Fibroblast of the aortic adventitia (primary cell): ENCODE measurements at regions not wholly inside any gene's neighbourhood (a gene's known extent, or its start where the extent isn't known, plus 50 kb on each side); places are given as distances from the start of the nearest gene placed in this dataset.
"Not testable (repeated sequence)": the region's sequence is repeated elsewhere in the genome, so short reads cannot be mapped to it uniquely, and the experiment has no call there.

Source experiments
- DNase-seq: peaks from one replicate; pipeline ENCODE4 v3.0.0-alpha.2; 2010; ENCODE audit warnings: low read depth
- H3K4me3 ChIP-seq: 2 replicates; pipeline ENCODE4 v1.5.1; 2011; ENCODE audit warnings: low read depth, mild to moderate bottlenecking, control low read depth, low read length, moderate library complexity
- TF ChIP-seq, protein P1 (sequence below): IDR thresholded peaks from 2 replicates; pipeline ENCODE4 v1.5.1; 2011; ENCODE audit warnings: mild to moderate bottlenecking, low read length, control low read depth, inconsistent platforms; ENCODE audit not compliant: insufficient read depth

DNA sequence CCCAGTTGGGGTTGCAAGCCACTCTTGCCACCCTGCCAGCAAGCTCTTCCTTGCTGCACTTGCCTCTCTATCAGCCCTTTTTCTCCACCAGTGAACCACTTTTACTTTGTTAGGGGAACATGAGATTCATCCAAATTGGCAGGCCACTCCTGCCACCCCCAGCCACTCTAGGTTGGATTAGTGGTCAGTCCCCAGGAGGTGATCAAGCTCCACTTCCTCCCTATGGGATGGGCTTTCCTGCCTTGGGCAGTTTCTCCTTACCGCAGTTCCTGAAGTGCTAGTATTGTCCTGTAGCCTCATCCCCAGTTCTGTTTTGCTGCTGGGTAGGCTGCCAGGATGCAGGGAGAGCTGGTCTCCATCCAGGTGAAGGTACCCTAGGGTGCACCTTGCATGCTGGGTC lies 104.5 kb downstream of the ALG10 start:
- no peak for DNase-seq
- no peak overlapping the region for H3K4me3 ChIP-seq
- TF ChIP-seq, protein P1, sequence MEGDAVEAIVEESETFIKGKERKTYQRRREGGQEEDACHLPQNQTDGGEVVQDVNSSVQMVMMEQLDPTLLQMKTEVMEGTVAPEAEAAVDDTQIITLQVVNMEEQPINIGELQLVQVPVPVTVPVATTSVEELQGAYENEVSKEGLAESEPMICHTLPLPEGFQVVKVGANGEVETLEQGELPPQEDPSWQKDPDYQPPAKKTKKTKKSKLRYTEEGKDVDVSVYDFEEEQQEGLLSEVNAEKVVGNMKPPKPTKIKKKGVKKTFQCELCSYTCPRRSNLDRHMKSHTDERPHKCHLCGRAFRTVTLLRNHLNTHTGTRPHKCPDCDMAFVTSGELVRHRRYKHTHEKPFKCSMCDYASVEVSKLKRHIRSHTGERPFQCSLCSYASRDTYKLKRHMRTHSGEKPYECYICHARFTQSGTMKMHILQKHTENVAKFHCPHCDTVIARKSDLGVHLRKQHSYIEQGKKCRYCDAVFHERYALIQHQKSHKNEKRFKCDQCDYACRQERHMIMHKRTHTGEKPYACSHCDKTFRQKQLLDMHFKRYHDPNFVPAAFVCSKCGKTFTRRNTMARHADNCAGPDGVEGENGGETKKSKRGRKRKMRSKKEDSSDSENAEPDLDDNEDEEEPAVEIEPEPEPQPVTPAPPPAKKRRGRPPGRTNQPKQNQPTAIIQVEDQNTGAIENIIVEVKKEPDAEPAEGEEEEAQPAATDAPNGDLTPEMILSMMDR: no peak

DNA sequence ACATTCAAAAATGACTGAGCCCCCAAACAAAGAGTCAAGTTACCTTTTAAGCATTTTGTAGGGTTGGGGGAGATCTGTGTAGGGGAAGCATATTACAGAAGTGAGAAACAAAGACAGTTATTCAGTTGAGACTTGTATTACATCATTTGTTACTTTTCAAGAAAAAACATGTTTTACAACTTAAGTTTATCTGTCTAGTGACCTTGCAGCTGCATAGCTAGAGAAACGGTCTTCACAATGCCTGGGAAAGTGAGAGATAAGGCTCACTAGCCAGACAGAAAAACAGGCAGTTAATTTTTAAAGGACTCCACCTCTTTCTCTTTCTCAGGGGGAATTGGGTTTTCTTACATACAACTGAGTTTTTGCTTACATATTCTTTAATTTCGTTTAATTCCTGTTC lies 105.1 kb downstream of the ALG10 start:
- not testable (repeated sequence) for H3K4me3 ChIP-seq, DNase-seq

DNA sequence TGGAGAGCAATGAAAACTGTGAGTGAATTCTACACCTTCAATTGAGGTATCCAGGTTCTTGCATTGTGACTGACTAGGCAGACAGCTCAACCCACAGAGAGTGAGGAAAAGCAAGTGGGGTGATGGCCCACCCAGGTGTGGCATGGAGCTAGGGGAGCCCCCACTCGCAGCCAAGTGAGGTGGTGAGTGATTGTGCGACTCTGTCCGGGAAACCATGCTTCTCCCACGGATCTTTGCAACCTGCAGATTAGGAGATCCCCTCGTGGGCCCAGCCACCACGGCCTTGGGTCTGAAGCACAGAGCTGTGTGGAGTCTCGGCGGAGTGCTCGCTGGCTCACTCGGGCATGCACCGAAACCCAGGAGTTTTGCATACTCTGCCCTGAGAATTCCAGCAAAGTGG lies 120.1 kb downstream of the ALG10 start:
- DNase-seq: no peak
- no peak overlapping the region for H3K4me3 ChIP-seq
- TF ChIP-seq, protein P1: no peak

DNA sequence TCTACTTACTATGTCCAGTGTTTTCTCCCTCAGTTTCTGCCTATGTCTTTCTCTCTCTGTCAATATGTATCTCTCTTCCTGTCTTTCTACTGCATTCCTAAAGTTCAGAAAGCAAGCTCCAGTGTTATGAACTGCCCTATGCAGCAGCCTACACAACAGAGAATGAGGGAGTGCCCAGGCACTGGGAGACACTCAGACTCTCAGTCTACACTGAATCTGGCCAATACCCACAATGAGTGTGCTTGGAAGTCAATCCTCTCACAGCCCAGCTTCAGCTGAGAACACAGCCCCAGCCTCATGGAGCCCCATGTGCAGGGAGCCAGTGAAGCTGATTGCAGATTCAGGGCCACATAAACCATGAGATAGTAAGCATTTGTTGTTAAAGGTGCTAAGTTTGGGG lies 128.7 kb downstream of the ALG10 start:
- no peak overlapping the region for H3K4me3 ChIP-seq
- DNase-seq: no peak
- TF ChIP-seq, protein P1: no peak

DNA sequence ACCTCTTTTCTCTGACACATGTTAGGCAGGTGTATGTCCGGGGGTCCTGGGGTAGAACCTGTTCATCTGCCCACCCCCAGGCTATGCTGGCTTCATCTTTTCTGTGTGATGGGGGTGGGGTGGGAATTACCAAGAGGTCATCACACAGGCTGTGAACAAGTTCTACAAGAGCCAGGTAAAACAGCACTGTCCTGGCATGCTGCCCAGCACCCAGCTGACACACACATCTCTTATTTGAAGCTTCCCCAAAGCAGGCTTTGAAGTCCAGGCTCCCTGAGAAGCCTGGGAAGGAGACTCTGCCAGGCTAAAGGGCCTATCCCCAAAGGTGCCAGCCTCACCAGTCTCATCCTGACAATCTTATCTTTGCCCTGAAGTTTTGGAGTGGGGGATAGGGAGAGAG lies 141.1 kb downstream of the ALG10 start:
- DNase-seq: no peak
- TF ChIP-seq, protein P1: no peak
- H3K4me3 ChIP-seq: no peak overlapping the region

DNA sequence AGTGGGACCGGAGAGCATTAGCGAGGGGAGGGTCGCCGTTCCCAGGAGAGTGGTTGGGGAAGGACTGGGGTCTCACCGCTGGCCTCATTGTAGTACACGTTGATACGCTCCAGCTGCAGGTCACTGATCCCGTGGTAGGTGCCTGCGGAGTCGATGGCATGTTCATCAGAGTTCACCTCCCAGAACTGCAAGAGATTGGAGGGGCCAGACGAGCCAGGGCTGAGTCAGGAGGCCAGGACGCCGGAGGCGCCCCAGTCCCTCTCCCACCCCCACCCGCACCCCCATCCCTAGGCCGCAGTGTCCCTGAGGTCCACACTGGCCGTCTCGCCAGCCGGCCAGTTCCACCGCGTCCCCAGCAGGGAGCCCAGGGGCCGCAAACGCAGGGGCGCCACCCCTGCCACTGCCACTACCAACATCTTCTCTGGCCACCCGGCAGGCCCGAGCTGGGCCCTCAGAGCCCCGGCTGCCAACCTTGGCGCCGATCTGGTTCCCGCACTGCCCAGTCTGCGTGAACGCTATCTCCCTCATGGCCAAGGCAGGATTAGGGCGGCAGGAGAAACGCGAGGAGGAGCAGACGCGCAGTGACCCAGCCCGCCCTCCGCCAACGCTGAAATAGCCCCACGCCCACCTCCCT lies 144.2 kb downstream of the ALG10 start:
- TF ChIP-seq, protein P1: no peak
- no peak for DNase-seq

DNA sequence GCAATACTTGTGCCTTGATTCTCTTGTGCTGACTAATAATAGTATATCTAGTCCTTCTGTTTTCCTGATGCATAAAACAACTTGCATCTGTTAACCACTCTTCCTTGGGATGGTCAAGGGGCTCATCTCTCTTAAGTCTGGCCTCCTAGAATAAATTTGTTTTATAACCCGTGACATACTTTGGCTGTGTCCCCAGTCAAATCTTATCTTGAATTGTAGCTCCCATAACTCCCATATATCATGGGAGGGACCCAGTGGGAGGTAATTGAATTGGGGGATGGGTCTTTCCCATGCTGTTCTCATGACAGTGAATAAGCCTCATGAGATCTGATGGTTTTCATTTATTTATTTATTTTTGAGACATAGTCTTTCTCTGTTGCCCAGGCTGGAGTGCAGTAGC lies 146.2 kb downstream of the ALG10 start:
- not testable (repeated sequence) for H3K4me3 ChIP-seq, DNase-seq

More for the DNA sequence above, 144.2 kb downstream of the ALG10 start:
- H3K4me3 ChIP-seq: no peak overlapping the region

DNA sequence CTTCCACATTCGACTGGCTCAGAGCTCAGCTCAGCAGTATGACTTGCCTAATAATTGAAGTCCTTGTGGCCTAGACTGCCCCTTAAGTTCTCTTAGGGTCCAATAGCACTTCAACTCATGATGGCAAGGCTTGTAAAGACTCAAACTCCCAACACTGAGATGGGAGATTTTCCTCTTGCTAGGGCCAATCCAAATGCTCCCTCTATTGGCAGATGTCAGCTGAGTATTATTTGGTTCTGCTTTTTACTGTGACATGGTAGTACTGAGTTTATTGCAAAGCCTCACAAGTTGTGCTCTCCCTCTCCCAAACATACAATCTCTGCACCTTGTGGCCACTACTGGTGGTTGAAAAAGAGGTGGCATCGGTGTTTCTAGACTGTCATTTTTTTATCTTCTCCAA lies 164.2 kb downstream of the ALG10 start:
- DNase-seq: no peak
- no peak overlapping the region for H3K4me3 ChIP-seq
- TF ChIP-seq, protein P1: no peak
